OCI-LY3 (cell line): ENCODE measurements at regions not wholly inside any gene's neighbourhood (a gene's known extent, or its start where the extent isn't known, plus 50 kb on each side); places are given as distances from the start of the nearest gene placed in this dataset.

ENCODE experiments used
- H2AFZ ChIP-seq: fragments of 200-600, 300-600 bp; shearing (Covaris generic); 2 replicates; pipeline ENCODE4 v1.6.0; 2014; ENCODE audit warnings: antibody characterized with exemption, low read depth, low read length
- H3K27ac ChIP-seq: fragments of 200-600, 300-600 bp; sonication (generic); 2 replicates; pipeline ENCODE4 v1.5.1; 2014; ENCODE audit warnings: mild to moderate bottlenecking, low read length, moderate library complexity, mixed read lengths
- H3K27me3 ChIP-seq: fragments of 200-600, 300-600 bp; sonication (generic); 2 replicates; pipeline ENCODE4 v1.6.1; 2014; ENCODE audit warnings: low read depth, low read length, mixed read lengths
- H3K36me3 ChIP-seq: fragments of 200-600, 300-600 bp; sonication (generic); replicated peaks from 2 replicates; pipeline ENCODE3; 2014; ENCODE audit warnings: low read depth, low read length, mixed read lengths
- H3K4me1 ChIP-seq: fragments of 300-600, 200-600 bp; sonication (generic); 2 replicates; pipeline ENCODE4 v1.6.1; 2014; ENCODE audit warnings: low read length, mixed read lengths
- H3K4me2 ChIP-seq: fragments of 200-600, 300-600 bp; sonication (generic); 2 replicates; pipeline ENCODE4 v1.6.1; 2014; ENCODE audit warnings: low read length, mixed read lengths
- H3K4me3 ChIP-seq: fragments of 300-600, 200-600 bp; sonication (generic); 2 replicates; pipeline ENCODE4 v1.5.1; 2014; ENCODE audit warnings: antibody characterized with exemption, mild to moderate bottlenecking, low read length, moderate library complexity
- H3K79me2 ChIP-seq: fragments of 300-600, 200-600 bp; shearing (Covaris generic); 2 replicates; pipeline ENCODE4 v1.6.1; 2014; ENCODE audit warnings: mild to moderate bottlenecking, low read length, mixed read lengths
- H3K9ac ChIP-seq: fragments of 300-600, 200-600 bp; shearing (Covaris generic); 2 replicates; pipeline ENCODE4 v1.6.0; 2014; ENCODE audit warnings: mild to moderate bottlenecking, low read length, moderate library complexity
- H3K9me3 ChIP-seq: fragments of 200-600, 300-600 bp; shearing (Covaris generic); 2 replicates; pipeline ENCODE4 v1.6.1; 2014; ENCODE audit warnings: low read length, mixed read lengths; ENCODE audit not compliant: insufficient read depth
- H4K20me1 ChIP-seq: fragments of 200-600, 300-600 bp; sonication (generic); 2 replicates; pipeline ENCODE4 v1.6.1; 2016; ENCODE audit warnings: low read length, mixed read lengths; ENCODE audit not compliant: insufficient read depth
- EZH2phosphoT487 ChIP-seq: fragments of 200-600 bp; shearing (Covaris generic); IDR thresholded peaks from 2 replicates; pipeline ENCODE4 v1.6.1; 2018; ENCODE audit warnings: antibody characterized with exemption, mixed run types, low read depth
- TF ChIP-seq, protein P1 (sequence below): fragments of 200-600, 300-600 bp; sonication (generic); IDR thresholded peaks from 2 replicates; pipeline ENCODE4 v1.5.1; 2014; ENCODE audit warnings: antibody characterized with exemption, low read length, low read depth

- Histone ChIP-seq H3K4me1 (no peaks in the 10 kb centered on the region), H3K36me3 (no peaks in the 10 kb centered on the region), H3K9ac (no peak overlapping the region), H2AFZ (no peak overlapping the region), H3K79me2 (no peaks in the 10 kb centered on the region), H3K9me3 (no peaks in the 10 kb centered on the region), H3K4me2 (no peak overlapping the region), H3K27ac (no peak overlapping the region), H4K20me1 (no peaks in the 10 kb centered on the region), H3K27me3 (no peaks in the 10 kb centered on the region), H3K4me3 (no peak overlapping the region)
- TF ChIP-seq EZH2phosphoT487, result no peak
- TF ChIP-seq, protein P1, sequence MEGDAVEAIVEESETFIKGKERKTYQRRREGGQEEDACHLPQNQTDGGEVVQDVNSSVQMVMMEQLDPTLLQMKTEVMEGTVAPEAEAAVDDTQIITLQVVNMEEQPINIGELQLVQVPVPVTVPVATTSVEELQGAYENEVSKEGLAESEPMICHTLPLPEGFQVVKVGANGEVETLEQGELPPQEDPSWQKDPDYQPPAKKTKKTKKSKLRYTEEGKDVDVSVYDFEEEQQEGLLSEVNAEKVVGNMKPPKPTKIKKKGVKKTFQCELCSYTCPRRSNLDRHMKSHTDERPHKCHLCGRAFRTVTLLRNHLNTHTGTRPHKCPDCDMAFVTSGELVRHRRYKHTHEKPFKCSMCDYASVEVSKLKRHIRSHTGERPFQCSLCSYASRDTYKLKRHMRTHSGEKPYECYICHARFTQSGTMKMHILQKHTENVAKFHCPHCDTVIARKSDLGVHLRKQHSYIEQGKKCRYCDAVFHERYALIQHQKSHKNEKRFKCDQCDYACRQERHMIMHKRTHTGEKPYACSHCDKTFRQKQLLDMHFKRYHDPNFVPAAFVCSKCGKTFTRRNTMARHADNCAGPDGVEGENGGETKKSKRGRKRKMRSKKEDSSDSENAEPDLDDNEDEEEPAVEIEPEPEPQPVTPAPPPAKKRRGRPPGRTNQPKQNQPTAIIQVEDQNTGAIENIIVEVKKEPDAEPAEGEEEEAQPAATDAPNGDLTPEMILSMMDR, result no peak
Observed at GRCh38 chr3:107877936-107878335, 212.9 kb downstream of the CD47 start.

- peaks cover 14% of the 10 kb centered on the region for H3K4me1 ChIP-seq
- no peaks in the 10 kb centered on the region for H3K79me2 ChIP-seq
- H2AFZ ChIP-seq, result no peak overlapping the region
- peak overlapping the region; percentile 25; the same call in 1 of the 2 replicates for H3K4me2 ChIP-seq
- no peaks in the 10 kb centered on the region for H3K36me3 ChIP-seq
- H4K20me1 ChIP-seq, result no peaks in the 10 kb centered on the region
- H3K9ac ChIP-seq, result no peak overlapping the region
- no peak overlapping the region for H3K27ac ChIP-seq
- TF ChIP-seq, protein P1, result no peak
- no peak for TF ChIP-seq EZH2phosphoT487
- no peaks in the 10 kb centered on the region for H3K9me3 ChIP-seq
- no peak overlapping the region for H3K4me3 ChIP-seq
- no peaks in the 10 kb centered on the region for H3K27me3 ChIP-seq
Observed at GRCh38 chr3:107870943-107871638, 219.7 kb downstream of the CD47 start.

- Histone ChIP-seq H3K27me3 (no peaks in the 10 kb centered on the region), H2AFZ (no peak overlapping the region), H3K4me2 (no peak overlapping the region), H3K9me3 (no peaks in the 10 kb centered on the region), H3K79me2 (no peaks in the 10 kb centered on the region), H3K9ac (no peak overlapping the region), H3K4me1 (peaks cover 14% of the 10 kb centered on the region), H3K36me3 (no peaks in the 10 kb centered on the region), H3K4me3 (no peak overlapping the region), H3K27ac (no peak overlapping the region), H4K20me1 (no peaks in the 10 kb centered on the region)
- TF ChIP-seq, protein P1, result no peak
- TF ChIP-seq EZH2phosphoT487, result no peak
Observed at GRCh38 chr3:107870096-107870495, 220.7 kb downstream of the CD47 start.

GRCh38 chr3:107868449-107868848 is 222.4 kb downstream of the CD47 start:
- TF ChIP-seq, protein P1, result no peak
- TF ChIP-seq EZH2phosphoT487, result no peak
- Histone ChIP-seq H3K27me3 (no peaks in the 10 kb centered on the region), H3K4me3 (no peak overlapping the region), H3K27ac (no peak overlapping the region), H3K9ac (no peak overlapping the region), H4K20me1 (no peaks in the 10 kb centered on the region), H3K9me3 (no peaks in the 10 kb centered on the region), H3K4me2 (no peak overlapping the region), H3K79me2 (no peaks in the 10 kb centered on the region), H3K36me3 (no peaks in the 10 kb centered on the region), H3K4me1 (peaks cover 14% of the 10 kb centered on the region), H2AFZ (no peak overlapping the region)
